HepG2 (cell line): ENCODE measurements at regions not wholly inside any gene's neighbourhood (a gene's known extent, or its start where the extent isn't known, plus 50 kb on each side); places are given as distances from the start of the nearest gene placed in this dataset.

Experiments
- ATAC-seq: fragments of 200-7000 bp; cut with Tn5 transposase; 3 replicates; pipeline ENCODE4 v1.9.1; 2020; ENCODE audit warnings: mild to moderate bottlenecking, moderate library complexity
- BruUV-seq: library from RNA; stranded (reverse); fragments of 400-500 nt; replicated peaks from 2 replicates; lab custom pipeline; 2021; lab: Mats Ljungman, UMichigan
- CTCF ChIA-PET: fragments of 300-600 bp; formaldehyde crosslinking; extraction: SDS; loops from one replicate; lab custom pipeline; 2021; ENCODE audit warnings: low total read pairs, inconsistent platforms, low intra/inter-chr PET ratio; lab: Yijun Ruan, JAX
- POLR2A ChIA-PET: fragments of 350-600 bp; sonication (Branson Sonifier 250); formaldehyde crosslinking; loops from one replicate; lab custom pipeline; 2020; ENCODE audit warnings: antibody characterized with exemption, inconsistent platforms; lab: Yijun Ruan, JAX
- DNase-seq: peaks from one replicate; pipeline ENCODE4 v3.0.0-alpha.2; 2015; ENCODE audit warnings: low spot score
- FAIRE-seq: peaks from 3 replicates; lab custom pipeline; 2011; peaks lifted over from hg19 to GRCh38; lab: Jason Lieb, UNC
- H2AFZ ChIP-seq: one replicate; pipeline ENCODE4 v1.6.1; 2011; ENCODE audit warnings: low read length, inconsistent platforms
- H3K27ac ChIP-seq: fragments of 300-600 bp; 3 replicates; pipeline ENCODE4 v1.8.0; 2011; ENCODE audit warnings: mixed run types, mild to moderate bottlenecking, mixed read lengths, low read length, inconsistent platforms; ENCODE audit not compliant: insufficient read depth; ENCODE audit errors: extremely low read length
- H3K27me3 ChIP-seq, 2 experiments: fragments of 200-600 bp in 1 of 2; 2 replicates in 1 of 2; 3 replicates in 1 of 2; pipeline versions ENCODE4 v1.6.0 to v1.8.0; 2011; ENCODE audit warnings: low read length in 2 of 2, mild to moderate bottlenecking in 2 of 2, moderate library complexity in 2 of 2, inconsistent platforms in 1 of 2; ENCODE audit not compliant: insufficient read depth in 2 of 2, control insufficient read depth in 1 of 2
- H3K36me3 ChIP-seq, 2 experiments: fragments of 200-600 bp in 1 of 2; replicated peaks in 1 of 2; 2 replicates in 1 of 2; 3 replicates in 1 of 2; pipeline versions ENCODE4 v1.5.1 to v1.8.0; 2011; ENCODE audit warnings: low read length in 2 of 2, inconsistent platforms in 1 of 2; ENCODE audit not compliant: insufficient read depth in 2 of 2, control insufficient read depth in 1 of 2
- H3K4me1 ChIP-seq: 2 replicates; pipeline ENCODE4 v1.5.1; 2012; ENCODE audit warnings: low read length, inconsistent platforms; ENCODE audit not compliant: insufficient read depth
- H3K4me2 ChIP-seq: 2 replicates; pipeline ENCODE4 v1.6.0; 2011; ENCODE audit warnings: low read depth, low read length, inconsistent platforms
- H3K4me3 ChIP-seq, 3 experiments: fragments of 200-600 bp in 1 of 3; sonication (generic), shearing (Covaris generic) in 1 of 3; replicated peaks in 1 of 3; 2 replicates each; pipeline ENCODE4 v1.5.1; 2011 to 2016; ENCODE audit warnings: low read length in 3 of 3, inconsistent platforms in 2 of 3, low read depth in 2 of 3, mild to moderate bottlenecking in 2 of 3, control low read depth in 1 of 3, mixed read lengths in 1 of 3; ENCODE audit not compliant: insufficient read depth in 1 of 3
- H3K79me2 ChIP-seq: one replicate; pipeline ENCODE4 v1.6.1; 2011; ENCODE audit warnings: low read length, inconsistent platforms; ENCODE audit not compliant: insufficient read depth
- H3K9ac ChIP-seq: 2 replicates; pipeline ENCODE4 v1.6.0; 2011; ENCODE audit warnings: mild to moderate bottlenecking, low read depth, low read length, inconsistent platforms; ENCODE audit not compliant: insufficient read depth
- H3K9me3 ChIP-seq: 2 replicates; pipeline ENCODE4 v1.5.1; 2012; ENCODE audit warnings: mild to moderate bottlenecking, low read length
- H4K20me1 ChIP-seq: 2 replicates; pipeline ENCODE4 v1.6.0; 2011; ENCODE audit warnings: inconsistent platforms, mild to moderate bottlenecking, low read length, moderate library complexity; ENCODE audit not compliant: insufficient read depth
- ARNT ChIP-seq: fragments of 450-650 bp; IDR thresholded peaks from 2 replicates; pipeline ENCODE4 v1.6.1; 2017
- ARNTL ChIP-seq: sonication (generic); formaldehyde crosslinking; IDR thresholded peaks from 2 replicates; pipeline ENCODE4 v1.4.0; 2020; ENCODE audit warnings: mild to moderate bottlenecking, missing genetic modification reagents
- FIP1L1 ChIP-seq: fragments of 200-400 bp; formaldehyde crosslinking; IDR thresholded peaks from 2 replicates; pipeline ENCODE4 v1.6.1; 2018; ENCODE audit warnings: low read depth, mild to moderate bottlenecking, low read length, moderate library complexity, borderline replicate concordance; ENCODE audit not compliant: insufficient read depth
- FOXJ3 ChIP-seq: sonication (generic); formaldehyde crosslinking; IDR thresholded peaks from 2 replicates; pipeline ENCODE4 v1.4.0; 2020; ENCODE audit warnings: missing genetic modification reagents, mild to moderate bottlenecking, borderline replicate concordance
- FOXP4 ChIP-seq: sonication (generic); formaldehyde crosslinking; IDR thresholded peaks from 2 replicates; pipeline ENCODE4 v1.4.0; 2020; ENCODE audit warnings: missing genetic modification reagents
- KDM6A ChIP-seq: IDR thresholded peaks from 2 replicates; pipeline ENCODE4 v1.6.1; 2016; ENCODE audit warnings: low read depth
- PPARG ChIP-seq: conservative IDR thresholded peaks from 2 replicates; pipeline ENCODE4 v1.6.1; 2016; ENCODE audit warnings: missing biosample characterization, missing genetic modification reagents
- RFX3 ChIP-seq: IDR thresholded peaks from 2 replicates; pipeline ENCODE4 v1.6.1; 2016; ENCODE audit warnings: missing biosample characterization, missing genetic modification reagents
- TBX2 ChIP-seq: sonication (generic); formaldehyde crosslinking; IDR thresholded peaks from 2 replicates; pipeline ENCODE4 v1.5.0; 2020; ENCODE audit warnings: missing genetic modification reagents, mild to moderate bottlenecking, borderline replicate concordance
- ZHX2 ChIP-seq, 2 experiments: sonication (generic) in 1 of 2; formaldehyde crosslinking in 1 of 2; IDR thresholded peaks; 2 replicates each; pipeline versions ENCODE4 v1.6.1 to v1.9.0; 2014 to 2022; ENCODE audit warnings: antibody characterized with exemption in 1 of 2, borderline replicate concordance in 1 of 2, inconsistent platforms in 1 of 2, low read depth in 1 of 2, missing genetic modification reagents in 1 of 2
- ZNF20 ChIP-seq: sonication (generic); formaldehyde crosslinking; IDR thresholded peaks from 2 replicates; pipeline ENCODE4 v1.4.0; 2020; ENCODE audit warnings: mild to moderate bottlenecking, moderate library complexity, missing genetic modification reagents
- ZNF251 ChIP-seq: sonication (generic); formaldehyde crosslinking; IDR thresholded peaks from 2 replicates; pipeline ENCODE4 v1.9.0; 2021; ENCODE audit warnings: mild to moderate bottlenecking, missing genetic modification reagents
- ZNF256 ChIP-seq: sonication (generic); formaldehyde crosslinking; conservative IDR thresholded peaks from 2 replicates; pipeline ENCODE4 v1.4.0; 2020; ENCODE audit warnings: missing genetic modification reagents
- ZNF530 ChIP-seq: sonication (generic); formaldehyde crosslinking; IDR thresholded peaks from 2 replicates; pipeline ENCODE4 v1.5.0; 2020; ENCODE audit warnings: low read depth, mild to moderate bottlenecking, missing genetic modification reagents
- ZNF616 ChIP-seq: sonication (generic); formaldehyde crosslinking; IDR thresholded peaks from 2 replicates; pipeline ENCODE4 v1.5.0; 2020; ENCODE audit warnings: low read depth, mild to moderate bottlenecking, missing genetic modification reagents
- ZNF644 ChIP-seq: IDR thresholded peaks from 2 replicates; pipeline ENCODE4 v1.6.1; 2016; ENCODE audit warnings: low read depth
- WGBS: methylation state at CpG from one replicate; pipeline ENCODE4 v1.1.6; 2017; ENCODE audit warnings: low lambda C conversion rate; 5-methylcytosine and 5-hydroxymethylcytosine counted together
- in situ Hi-C: cut with HindIII; loops from 2 replicates; pipeline ENCODE4 v1.10.0; 2017; ENCODE audit warnings: low pct_unique_long_range_greater_than_20kb; ENCODE audit not compliant: extremely low pct_ligation_motif_present
- intact Hi-C: fragments of 100-400 bp; cut with micrococcal nuclease; formaldehyde crosslinking; loops from one replicate; pipeline ENCODE4 v1.10.0; 2022; ENCODE audit not compliant: unreplicated experiment
- TF ChIP-seq, protein P1 (sequence below): sonication (generic); formaldehyde crosslinking; IDR thresholded peaks from 2 replicates; pipeline ENCODE4 v1.4.0; 2020; ENCODE audit warnings: low read depth, mild to moderate bottlenecking, missing genetic modification reagents

DNA sequence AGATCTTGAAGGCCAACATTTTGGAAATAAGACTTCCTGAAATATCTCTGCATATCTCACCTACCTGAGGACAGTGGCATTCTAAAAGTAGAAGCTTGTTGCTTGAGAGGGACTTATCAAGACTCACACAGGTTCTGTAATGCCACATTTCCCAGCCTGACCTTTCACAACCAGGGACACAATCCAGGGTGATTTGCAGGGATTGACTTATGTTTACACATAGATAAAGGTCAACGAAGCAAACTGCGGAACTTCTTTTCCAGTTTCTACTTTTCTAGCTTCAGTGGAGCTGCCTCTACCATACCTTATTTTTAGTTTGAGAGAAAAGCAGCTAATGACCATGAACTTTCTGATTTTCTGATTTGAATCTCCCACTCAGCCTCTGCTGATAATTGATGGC is 148.7 kb downstream of the SLC16A9 start:
- FAIRE-seq (no peak), ATAC-seq (no peak), DNase-seq (peak; percentile 3)
- Histone ChIP-seq H3K27ac (no peak overlapping the region), H3K27me3 (no peaks in the 10 kb centered on the region), H4K20me1 (no peaks in the 10 kb centered on the region), H3K4me3 (no peak overlapping the region), H3K9me3 (no peaks in the 10 kb centered on the region), H3K9ac (no peak overlapping the region), H3K36me3 (no peaks in the 10 kb centered on the region), H3K4me1 (no peaks in the 10 kb centered on the region), H2AFZ (no peak overlapping the region), H3K79me2 (no peaks in the 10 kb centered on the region), H3K4me2 (no peak overlapping the region)
- POLR2A ChIA-PET = no interaction called here
- BruUV-seq = no TSS peak
- 0% methylated on average over 2 of the region's 2 CpGs for WGBS
- in situ Hi-C loops = no loop called here
- intact Hi-C loops = no loop called here
- CTCF ChIA-PET = no interaction called here
- TF ChIP-seq ZHX2 (IDR thresholded peaks at IDR 0.05; ENCODE audit: low read depth) (no peak), ZHX2 (CRISPR knock-in tag; IDR thresholded peaks at IDR 0.05; ENCODE audit: borderline replicate concordance) (no peak), ZNF616 (CRISPR knock-in tag) (no peak), ARNTL (CRISPR knock-in tag) (no peak), FOXP4 (CRISPR knock-in tag) (no peak), ZNF644 (CRISPR knock-in tag) (no peak), KDM6A (CRISPR knock-in tag) (no peak), ZNF530 (CRISPR knock-in tag) (no peak), ZNF256 (no peak), TBX2 (CRISPR knock-in tag) (no peak), PPARG (CRISPR knock-in tag) (no peak), ZNF251 (CRISPR knock-in tag) (no peak), ARNT (no peak), FOXJ3 (CRISPR knock-in tag) (no peak), FIP1L1 (no peak), RFX3 (CRISPR knock-in tag) (no peak), ZNF20 (CRISPR knock-in tag) (no peak)
- TF ChIP-seq, protein P1, sequence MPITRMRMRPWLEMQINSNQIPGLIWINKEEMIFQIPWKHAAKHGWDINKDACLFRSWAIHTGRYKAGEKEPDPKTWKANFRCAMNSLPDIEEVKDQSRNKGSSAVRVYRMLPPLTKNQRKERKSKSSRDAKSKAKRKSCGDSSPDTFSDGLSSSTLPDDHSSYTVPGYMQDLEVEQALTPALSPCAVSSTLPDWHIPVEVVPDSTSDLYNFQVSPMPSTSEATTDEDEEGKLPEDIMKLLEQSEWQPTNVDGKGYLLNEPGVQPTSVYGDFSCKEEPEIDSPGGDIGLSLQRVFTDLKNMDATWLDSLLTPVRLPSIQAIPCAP = no peak
